Stimulated activated CD4-positive, alpha-beta T cell treated with anti-CD3 and anti-CD28 coated beads, Interleukin-15, amount 100 ng/mL, for 48 hours (primary cell): ENCODE measurements at regions not wholly inside any gene's neighbourhood (a gene's known extent, or its start where the extent isn't known, plus 50 kb on each side); places are given as distances from the start of the nearest gene placed in this dataset.
"Not testable (repeated sequence)": the region's sequence is repeated elsewhere in the genome, so short reads cannot be mapped to it uniquely, and the experiment has no call there.

Experiments used
- DNase-seq, 2 donors: peaks; one replicate each; pipeline ENCODE4 v3.0.0-alpha.2; 2020; ENCODE audit warnings: low read depth in 2 of 2

DNA sequence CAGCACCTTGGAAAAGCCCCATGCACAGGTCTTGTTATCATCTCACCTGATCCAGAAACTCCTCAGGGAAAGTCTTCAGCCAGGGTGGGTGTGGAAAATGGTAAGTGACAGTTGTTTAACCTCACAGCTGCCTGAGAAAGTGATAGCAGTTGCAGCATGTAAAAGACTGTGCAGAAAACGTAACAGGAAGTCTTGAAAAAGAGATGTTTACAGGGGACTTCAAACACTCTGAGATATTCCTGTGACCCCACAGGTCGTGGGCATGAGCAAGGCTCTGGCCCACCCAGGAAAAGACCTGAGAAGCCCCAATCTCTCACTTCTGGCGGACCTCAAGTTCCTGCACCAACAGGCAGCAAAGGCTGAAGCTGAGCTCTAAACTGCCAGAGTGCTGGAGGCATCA is 826.9 kb downstream of the UQCRFS1 start:
- DNase-seq, result no peak

- DNase-seq, result no peak
Measured at GRCh38 chr19:28377077-28377476, 835.9 kb downstream of the UQCRFS1 start.

DNA sequence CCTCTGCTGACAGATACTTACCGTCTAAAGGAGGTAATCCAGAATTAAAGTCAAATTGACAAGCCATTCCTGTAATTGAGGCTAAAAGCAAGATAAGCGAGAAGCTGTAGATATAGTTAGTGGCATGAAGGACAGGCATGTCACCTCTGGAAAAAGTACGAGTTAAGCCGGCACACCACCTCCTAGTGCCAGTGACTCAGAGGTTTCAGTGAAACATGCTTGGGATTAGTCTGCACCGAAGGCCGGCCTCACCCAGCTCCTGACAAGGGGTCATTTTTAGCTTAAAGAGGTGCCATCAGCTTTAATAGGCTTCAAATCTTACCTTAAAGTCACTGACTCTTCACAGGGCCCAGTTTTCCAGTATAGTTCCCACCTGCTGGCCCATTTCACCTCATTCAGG is 838.0 kb downstream of the UQCRFS1 start:
- no peak for DNase-seq

- DNase-seq, result no peak
Measured at GRCh38 chr19:28372576-28373247, 840.2 kb downstream of the UQCRFS1 start.

- DNase-seq, result no peak
Measured at GRCh38 chr19:28367146-28367545, 845.8 kb downstream of the UQCRFS1 start.

- DNase-seq, result no peak
Measured at GRCh38 chr19:28363254-28363653, 849.7 kb downstream of the UQCRFS1 start.

GRCh38 chr19:28359431-28360414 is 853.2 kb downstream of the UQCRFS1 start:
- no peak for DNase-seq

DNA sequence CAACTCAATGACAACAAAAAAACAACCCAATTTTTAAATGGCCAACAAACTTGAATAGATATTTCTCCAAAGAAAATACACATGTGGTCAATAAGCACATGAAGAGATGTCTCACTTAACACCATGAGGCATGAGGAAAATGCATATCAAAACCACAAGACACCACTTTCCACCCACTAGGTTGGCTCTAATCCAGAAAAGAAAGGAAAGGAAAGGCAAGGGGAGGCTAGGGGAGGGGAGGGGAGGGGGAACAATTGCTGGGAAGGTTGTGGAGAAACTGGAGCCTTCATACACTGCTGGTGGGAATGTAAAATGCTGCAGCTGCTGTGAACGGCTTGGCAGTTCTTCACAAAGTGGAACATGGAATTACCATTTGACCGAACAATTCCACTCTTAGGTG is 854.3 kb downstream of the UQCRFS1 start:
- DNase-seq, result no peak

GRCh38 chr19:28351761-28352160 is 861.2 kb downstream of the UQCRFS1 start:
- DNase-seq, result no peak

- not testable (repeated sequence) for DNase-seq
Measured at GRCh38 chr19:28351321-28351720, 861.6 kb downstream of the UQCRFS1 start.

DNA sequence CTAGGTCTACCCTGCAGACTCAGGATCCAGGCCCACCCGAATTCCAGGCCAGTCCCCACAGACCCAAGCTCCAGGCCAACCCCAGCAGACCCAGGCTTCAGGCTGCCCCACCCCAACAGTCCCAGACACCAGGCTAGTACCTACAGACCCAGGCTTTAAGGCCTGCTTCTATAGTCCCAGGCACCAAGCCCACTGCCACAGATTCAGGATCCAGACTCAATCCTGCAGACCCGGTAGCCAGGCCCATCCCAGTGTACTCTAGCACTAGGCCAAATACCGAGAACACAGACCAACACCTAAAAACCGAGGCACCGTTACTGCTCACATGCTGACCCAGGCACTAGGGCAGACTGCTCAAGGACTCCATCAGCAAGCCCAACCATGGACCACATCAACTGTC is 862.3 kb downstream of the UQCRFS1 start:
- no peak for DNase-seq

- no peak for DNase-seq
Measured at GRCh38 chr19:28350037-28350436, 862.9 kb downstream of the UQCRFS1 start.

GRCh38 chr19:28349604-28350003 is 863.3 kb downstream of the UQCRFS1 start:
- no peak for DNase-seq

- DNase-seq, result no peak
Measured at GRCh38 chr19:28345811-28346210, 867.1 kb downstream of the UQCRFS1 start.

DNA sequence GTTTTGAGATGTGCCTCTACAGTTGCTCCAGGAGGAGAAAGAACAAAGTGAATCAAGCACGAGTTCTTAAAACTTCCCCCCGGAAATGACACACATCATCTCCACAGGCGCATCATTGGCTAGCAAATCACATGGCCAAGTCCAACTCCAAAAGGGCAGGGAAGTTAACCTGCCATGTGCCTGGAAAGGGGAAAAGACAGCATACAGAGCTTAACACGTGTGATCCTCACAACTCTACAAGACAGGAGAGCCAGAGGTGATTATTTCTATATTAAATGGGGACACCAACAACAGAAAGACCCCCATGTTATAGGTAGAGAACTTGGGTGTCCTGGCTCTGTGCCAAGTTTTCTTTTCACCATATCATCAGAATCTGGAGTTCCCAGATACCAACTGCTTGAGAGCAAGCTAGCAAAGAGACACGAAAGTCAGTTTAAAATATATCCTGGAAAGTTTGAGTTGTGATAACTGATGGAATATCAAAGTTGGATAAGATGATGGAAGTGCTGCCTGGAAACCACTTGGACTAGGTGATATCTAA is 871.1 kb downstream of the UQCRFS1 start:
- no peak for DNase-seq

GRCh38 chr19:28334419-28334818 is 878.5 kb downstream of the UQCRFS1 start:
- no peak for DNase-seq

GRCh38 chr19:28333909-28334308 is 879.0 kb downstream of the UQCRFS1 start:
- no peak for DNase-seq

GRCh38 chr19:28332886-28333285 is 880.1 kb downstream of the UQCRFS1 start:
- no peak for DNase-seq

- no peak for DNase-seq
Measured at GRCh38 chr19:28332351-28332750, 880.6 kb downstream of the UQCRFS1 start.

- DNase-seq, result no peak
Measured at GRCh38 chr19:28331596-28331995, 881.4 kb downstream of the UQCRFS1 start.

GRCh38 chr19:28330831-28331230 is 882.1 kb downstream of the UQCRFS1 start:
- no peak for DNase-seq

GRCh38 chr19:28329429-28329828 is 883.5 kb downstream of the UQCRFS1 start:
- no peak for DNase-seq

DNA sequence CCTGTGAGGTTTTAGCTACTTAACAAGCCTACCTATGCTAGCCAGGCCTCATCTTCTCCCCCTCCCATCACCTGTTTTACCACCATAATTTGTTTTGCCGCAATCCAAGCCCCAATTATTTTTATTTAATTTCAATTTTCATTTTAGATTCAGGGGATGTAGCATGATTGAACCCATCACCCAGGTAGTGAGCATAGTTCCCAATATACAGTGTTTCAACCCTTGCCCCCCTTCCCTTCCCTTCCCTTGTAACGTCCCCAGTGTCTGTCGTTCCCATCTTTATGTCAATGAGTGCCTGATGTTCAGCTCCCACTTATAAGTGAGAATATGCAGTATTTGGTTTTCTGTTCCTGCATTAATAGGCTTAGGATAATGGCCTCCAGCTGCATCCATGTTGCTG is 885.0 kb downstream of the UQCRFS1 start:
- DNase-seq, result no peak
